CD4-positive, alpha-beta T cell (primary cell): ENCODE measurements at regions not wholly inside any gene's neighbourhood (a gene's known extent, or its start where the extent isn't known, plus 50 kb on each side); places are given as distances from the start of the nearest gene placed in this dataset.

Source experiments
- ATAC-seq: fragments of 200-7000 bp; cut with Tn5 transposase; one replicate; pipeline ENCODE4 v1.10.0; 2022; ENCODE audit warnings: mild to moderate bottlenecking; ENCODE audit not compliant: poor library complexity
- CTCF ChIA-PET: fragments of 350-600 bp; sonication (Branson Sonifier 250); formaldehyde crosslinking; loops from one replicate; lab custom pipeline; 2021; ENCODE audit warnings: antibody characterized with exemption, inconsistent platforms; lab: Charles Lee
- POLR2A ChIA-PET: fragments of 350-600 bp; sonication (Branson Sonifier 250); formaldehyde crosslinking; loops from one replicate; lab custom pipeline; 2021; ENCODE audit warnings: antibody characterized with exemption, inconsistent platforms; lab: Charles Lee
- DNase-seq, 14 experiments: peaks; one replicate each; pipeline ENCODE4 v3.0.0-alpha.2; 2013 to 2020; ENCODE audit warnings: mixed read lengths in 2 of 14
- H3K27ac ChIP-seq, 2 donors: one replicate each; pipeline versions ENCODE4 v1.5.1 to v1.7.0; 2013; ENCODE audit warnings: low read length in 2 of 2, low read depth in 1 of 2, mild to moderate bottlenecking in 1 of 2
- H3K27me3 ChIP-seq, 2 experiments: 1 replicate in 1 of 2; 2 replicates in 1 of 2; pipeline versions ENCODE4 v1.6.1 to v1.7.0; 2013; ENCODE audit warnings: low read length in 2 of 2, control low read depth in 1 of 2, mild to moderate bottlenecking in 1 of 2, moderate library complexity in 1 of 2; ENCODE audit not compliant: insufficient read depth in 2 of 2, control insufficient read depth in 1 of 2
- H3K36me3 ChIP-seq: one replicate; pipeline ENCODE4 v1.6.1; 2013; ENCODE audit warnings: low read length, control low read depth; ENCODE audit not compliant: insufficient read depth
- H3K4me1 ChIP-seq: one replicate; pipeline ENCODE4 v1.6.1; 2013; ENCODE audit warnings: low read length, control low read depth; ENCODE audit not compliant: insufficient read depth
- H3K4me3 ChIP-seq: one replicate; pipeline ENCODE4 v1.5.1; 2013; ENCODE audit warnings: mild to moderate bottlenecking, low read length, moderate library complexity
- H3K9me3 ChIP-seq, 2 experiments: 1 replicate in 1 of 2; 2 replicates in 1 of 2; pipeline versions ENCODE4 v1.6.1 to v1.7.0; 2013; ENCODE audit warnings: low read length in 2 of 2, mild to moderate bottlenecking in 2 of 2, control low read depth in 1 of 2, moderate library complexity in 1 of 2; ENCODE audit not compliant: control insufficient read depth in 1 of 2, insufficient read depth in 1 of 2
- H3K27ac Mint-ChIP-seq: one replicate; pipeline ENCODE4 v1.8.0; 2020; ENCODE audit warnings: mixed read lengths
- H3K27me3 Mint-ChIP-seq: one replicate; pipeline ENCODE4 v1.8.0; 2021; ENCODE audit warnings: mixed read lengths
- H3K36me3 Mint-ChIP-seq: one replicate; pipeline ENCODE4 v1.8.0; 2021; ENCODE audit warnings: low read depth, mixed read lengths
- H3K4me1 Mint-ChIP-seq: one replicate; pipeline ENCODE4 v1.8.0; 2021; ENCODE audit warnings: low read depth, mixed read lengths
- H3K4me3 Mint-ChIP-seq: one replicate; pipeline ENCODE4 v1.8.0; 2020; ENCODE audit warnings: mild to moderate bottlenecking, mixed read lengths
- H3K9me3 Mint-ChIP-seq: one replicate; pipeline ENCODE4 v1.8.0; 2020; ENCODE audit warnings: mixed read lengths
- intact Hi-C, 2 experiments: fragments of 100-400 bp; cut with DNase I in 1 of 2; cut with micrococcal nuclease in 1 of 2; formaldehyde crosslinking; loops; one replicate each; pipeline versions ENCODE4 v1.15.1 to v1.9.0; 2023 to 2025; cut with DNase I, micrococcal nuclease
- TF ChIP-seq, protein P1 (sequence below): fragments of 200-600 bp; IDR thresholded peaks from one replicate; pipeline ENCODE4 v1.8.0; 2022; ENCODE audit warnings: antibody characterized with exemption, mild to moderate bottlenecking

DNA sequence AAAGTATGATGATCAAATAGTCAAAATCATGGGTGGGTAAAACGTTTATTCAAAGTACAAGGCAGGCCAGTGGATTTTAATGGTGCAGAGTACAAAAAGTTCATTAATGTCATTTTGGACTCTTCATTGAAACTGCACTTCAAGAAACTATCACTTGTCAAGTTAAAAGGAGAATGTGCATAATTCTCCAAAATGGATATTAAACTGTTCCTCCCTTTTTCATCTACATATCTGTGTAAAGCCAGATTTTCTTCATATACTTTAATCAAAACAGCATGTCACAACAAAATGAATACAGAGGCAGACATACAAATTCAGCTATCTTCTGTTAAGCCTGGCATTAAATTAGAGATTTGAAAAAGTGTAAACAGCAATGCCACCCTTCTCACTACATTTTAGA is 401.6 kb downstream of the NR2F1-AS1 start:
- no peak for ATAC-seq
- no peaks in the 10 kb centered on the region for H3K36me3 Mint-ChIP-seq
- TF ChIP-seq, protein P1, sequence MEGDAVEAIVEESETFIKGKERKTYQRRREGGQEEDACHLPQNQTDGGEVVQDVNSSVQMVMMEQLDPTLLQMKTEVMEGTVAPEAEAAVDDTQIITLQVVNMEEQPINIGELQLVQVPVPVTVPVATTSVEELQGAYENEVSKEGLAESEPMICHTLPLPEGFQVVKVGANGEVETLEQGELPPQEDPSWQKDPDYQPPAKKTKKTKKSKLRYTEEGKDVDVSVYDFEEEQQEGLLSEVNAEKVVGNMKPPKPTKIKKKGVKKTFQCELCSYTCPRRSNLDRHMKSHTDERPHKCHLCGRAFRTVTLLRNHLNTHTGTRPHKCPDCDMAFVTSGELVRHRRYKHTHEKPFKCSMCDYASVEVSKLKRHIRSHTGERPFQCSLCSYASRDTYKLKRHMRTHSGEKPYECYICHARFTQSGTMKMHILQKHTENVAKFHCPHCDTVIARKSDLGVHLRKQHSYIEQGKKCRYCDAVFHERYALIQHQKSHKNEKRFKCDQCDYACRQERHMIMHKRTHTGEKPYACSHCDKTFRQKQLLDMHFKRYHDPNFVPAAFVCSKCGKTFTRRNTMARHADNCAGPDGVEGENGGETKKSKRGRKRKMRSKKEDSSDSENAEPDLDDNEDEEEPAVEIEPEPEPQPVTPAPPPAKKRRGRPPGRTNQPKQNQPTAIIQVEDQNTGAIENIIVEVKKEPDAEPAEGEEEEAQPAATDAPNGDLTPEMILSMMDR, result no peak
- no peaks in the 10 kb centered on the region for H3K9me3 Mint-ChIP-seq
- Histone ChIP-seq H3K9me3 (no peaks in the 10 kb centered on the region), H3K27me3 (no peaks in the 10 kb centered on the region), H3K4me3 (no peak overlapping the region), H3K27ac (no peak overlapping the region), H3K36me3 (no peaks in the 10 kb centered on the region), H3K4me1 (no peaks in the 10 kb centered on the region)
- no peak for DNase-seq
- H3K4me3 Mint-ChIP-seq, result no peak overlapping the region
- no peaks in the 10 kb centered on the region for H3K27me3 Mint-ChIP-seq
- intact Hi-C loops, result no loop called here
- ChIA-PET POLR2A (no interaction called here), CTCF (no interaction called here)
- H3K27ac Mint-ChIP-seq, result no peak overlapping the region
- no peaks in the 10 kb centered on the region for H3K4me1 Mint-ChIP-seq

- TF ChIP-seq, protein P1, result no peak
- H3K9me3 ChIP-seq, result peaks cover 0 to 6% of the 10 kb centered on the region in 2 experiments
- H3K4me1 ChIP-seq, result no peaks in the 10 kb centered on the region
- H3K27ac ChIP-seq, result no peak overlapping the region
- ChIA-PET POLR2A (no interaction called here), CTCF (no interaction called here)
- H3K27ac Mint-ChIP-seq, result no peak overlapping the region
- no peaks in the 10 kb centered on the region for H3K27me3 Mint-ChIP-seq
- intact Hi-C loops, result no loop called here
- no peaks in the 10 kb centered on the region for H3K36me3 ChIP-seq
- peaks cover 2% of the 10 kb centered on the region for H3K9me3 Mint-ChIP-seq
- no peaks in the 10 kb centered on the region for H3K36me3 Mint-ChIP-seq
- DNase-seq, result no peak
- no peaks in the 10 kb centered on the region for H3K27me3 ChIP-seq
- ATAC-seq, result no peak
- H3K4me3 Mint-ChIP-seq, result no peak overlapping the region
- no peaks in the 10 kb centered on the region for H3K4me1 Mint-ChIP-seq
- no peak overlapping the region for H3K4me3 ChIP-seq
These were observed 406.1 kb downstream of the NR2F1-AS1 start for GRCh38 chr5:93174930-93175329.

- Histone ChIP-seq H3K27me3 (no peaks in the 10 kb centered on the region), H3K9me3 (no peaks in the 10 kb centered on the region), H3K4me3 (no peak overlapping the region), H3K27ac (no peak overlapping the region), H3K4me1 (no peaks in the 10 kb centered on the region), H3K36me3 (no peaks in the 10 kb centered on the region)
- no peak overlapping the region for H3K4me3 Mint-ChIP-seq
- peaks cover 3% of the 10 kb centered on the region for H3K9me3 Mint-ChIP-seq
- DNase-seq (no peak), ATAC-seq (no peak)
- POLR2A ChIA-PET, result no interaction called here
- intact Hi-C loops, result no loop called here
- H3K4me1 Mint-ChIP-seq, result no peaks in the 10 kb centered on the region
- no peak overlapping the region for H3K27ac Mint-ChIP-seq
- CTCF ChIA-PET, result no interaction called here
- TF ChIP-seq, protein P1, result no peak
- H3K27me3 Mint-ChIP-seq, result no peaks in the 10 kb centered on the region
- no peaks in the 10 kb centered on the region for H3K36me3 Mint-ChIP-seq
These were observed 415.5 kb downstream of the NR2F1-AS1 start for GRCh38 chr5:93165559-93165958.
